ENCODE measurements at regions not wholly inside any gene's neighbourhood (a gene's known extent, or its start where the extent isn't known, plus 50 kb on each side); places are given as distances from the start of the nearest gene placed in this dataset.

GRCh38 chr6:71478834-71479541, 190.4 kb downstream of the OGFRL1 start:
- DNase-seq = peak in 2 of 3 donors; percentile 15 to 35
- ChIA-PET CTCF (no interaction called here), POLR2A (no interaction called here)
- H3K4me1 ChIP-seq (ENCODE audit: control extremely low read depth in 1 of 4, control insufficient read depth in 4 of 4, insufficient read depth in 4 of 4, low read length in 3 of 4) = peaks cover 0 to 12% (median 7%) of the 10 kb centered on the region in 4 experiments
- H3K4me3 ChIP-seq (ENCODE audit: control insufficient read depth in 1 of 7, extremely low read depth in 1 of 7, insufficient read depth in 4 of 7, low read depth in 2 of 7, low read length in 6 of 7) = peak overlapping the region in 1 of 7 experiments; percentile 7
- no peaks in the 10 kb centered on the region for H3K9me3 ChIP-seq (ENCODE audit: control extremely low read depth in 1 of 5, control insufficient read depth in 4 of 5, insufficient read depth in 2 of 5, low read depth in 1 of 5, low read length in 4 of 5)
- WGBS (ENCODE audit: insufficient coverage) = 50% methylated on average over 1 of the region's 2 CpGs
- no peaks in the 10 kb centered on the region for H3K27me3 ChIP-seq (replicated peaks in 2 of 5; ENCODE audit: control insufficient read depth in 4 of 5, insufficient read depth in 5 of 5, low read length in 4 of 5)
- H3K27ac ChIP-seq (ENCODE audit: insufficient read depth in 1 of 2, low read depth in 1 of 2, low read length in 2 of 2, poor library complexity in 1 of 2, severe bottlenecking in 2 of 2) = no peak overlapping the region
- no peaks in the 10 kb centered on the region for H3K36me3 ChIP-seq (ENCODE audit: control insufficient read depth in 4 of 4, insufficient read depth in 4 of 4, low read length in 3 of 4)

GRCh38 chr6:71480577-71480976, 192.0 kb downstream of the OGFRL1 start:
- no CpG with 5 or more reads among the region's 1 CpG for WGBS (ENCODE audit: insufficient coverage)
- H3K9me3 ChIP-seq (ENCODE audit: control extremely low read depth in 1 of 5, control insufficient read depth in 4 of 5, insufficient read depth in 2 of 5, low read depth in 1 of 5, low read length in 4 of 5) = no peaks in the 10 kb centered on the region
- POLR2A ChIA-PET = no interaction called here
- no peak for DNase-seq
- no peaks in the 10 kb centered on the region for H3K27me3 ChIP-seq (replicated peaks in 2 of 5; ENCODE audit: control insufficient read depth in 4 of 5, insufficient read depth in 5 of 5, low read length in 4 of 5)
- peaks cover 0 to 12% (median 7%) of the 10 kb centered on the region in 4 experiments for H3K4me1 ChIP-seq (ENCODE audit: control extremely low read depth in 1 of 4, control insufficient read depth in 4 of 4, insufficient read depth in 4 of 4, low read length in 3 of 4)
- no peak overlapping the region for H3K27ac ChIP-seq (ENCODE audit: insufficient read depth in 1 of 2, low read depth in 1 of 2, low read length in 2 of 2, poor library complexity in 1 of 2, severe bottlenecking in 2 of 2)
- H3K36me3 ChIP-seq (ENCODE audit: control insufficient read depth in 4 of 4, insufficient read depth in 4 of 4, low read length in 3 of 4) = no peaks in the 10 kb centered on the region
- CTCF ChIA-PET = no interaction called here
- no peak overlapping the region for H3K4me3 ChIP-seq (ENCODE audit: control insufficient read depth in 1 of 7, extremely low read depth in 1 of 7, insufficient read depth in 4 of 7, low read depth in 2 of 7, low read length in 6 of 7)

- Histone ChIP-seq H3K36me3 (ENCODE audit: control insufficient read depth in 4 of 4, insufficient read depth in 4 of 4, low read length in 3 of 4) (no peaks in the 10 kb centered on the region), H3K27me3 (replicated peaks in 2 of 5; ENCODE audit: control insufficient read depth in 4 of 5, insufficient read depth in 5 of 5, low read length in 4 of 5) (no peaks in the 10 kb centered on the region), H3K4me3 (ENCODE audit: control insufficient read depth in 1 of 7, extremely low read depth in 1 of 7, insufficient read depth in 4 of 7, low read depth in 2 of 7, low read length in 6 of 7) (no peak overlapping the region), H3K9me3 (ENCODE audit: control extremely low read depth in 1 of 5, control insufficient read depth in 4 of 5, insufficient read depth in 2 of 5, low read depth in 1 of 5, low read length in 4 of 5) (no peaks in the 10 kb centered on the region), H3K27ac (ENCODE audit: insufficient read depth in 1 of 2, low read depth in 1 of 2, low read length in 2 of 2, poor library complexity in 1 of 2, severe bottlenecking in 2 of 2) (no peak overlapping the region), H3K4me1 (ENCODE audit: control extremely low read depth in 1 of 4, control insufficient read depth in 4 of 4, insufficient read depth in 4 of 4, low read length in 3 of 4) (peaks cover 0 to 12% (median 7%) of the 10 kb centered on the region in 4 experiments)
- ChIA-PET POLR2A (no interaction called here), CTCF (no interaction called here)
- DNase-seq = no peak
- WGBS (ENCODE audit: insufficient coverage) = 80% methylated on average over 1 of the region's 1 CpG
Measured at GRCh38 chr6:71481011-71481410, 192.4 kb downstream of the OGFRL1 start.

- H3K27me3 ChIP-seq (replicated peaks in 2 of 5; ENCODE audit: control insufficient read depth in 4 of 5, insufficient read depth in 5 of 5, low read length in 4 of 5) = no peaks in the 10 kb centered on the region
- ChIA-PET POLR2A (no interaction called here), CTCF (no interaction called here)
- no peak for DNase-seq
- H3K9me3 ChIP-seq (ENCODE audit: control extremely low read depth in 1 of 5, control insufficient read depth in 4 of 5, insufficient read depth in 2 of 5, low read depth in 1 of 5, low read length in 4 of 5) = no peaks in the 10 kb centered on the region
- peaks cover 0 to 12% (median 7%) of the 10 kb centered on the region in 4 experiments for H3K4me1 ChIP-seq (ENCODE audit: control extremely low read depth in 1 of 4, control insufficient read depth in 4 of 4, insufficient read depth in 4 of 4, low read length in 3 of 4)
- no peak overlapping the region for H3K27ac ChIP-seq (ENCODE audit: insufficient read depth in 1 of 2, low read depth in 1 of 2, low read length in 2 of 2, poor library complexity in 1 of 2, severe bottlenecking in 2 of 2)
- no peaks in the 10 kb centered on the region for H3K36me3 ChIP-seq (ENCODE audit: control insufficient read depth in 4 of 4, insufficient read depth in 4 of 4, low read length in 3 of 4)
- no peak overlapping the region for H3K4me3 ChIP-seq (ENCODE audit: control insufficient read depth in 1 of 7, extremely low read depth in 1 of 7, insufficient read depth in 4 of 7, low read depth in 2 of 7, low read length in 6 of 7)
Measured at GRCh38 chr6:71481801-71482200, 193.2 kb downstream of the OGFRL1 start.

GRCh38 chr6:71482742-71483141, 194.1 kb downstream of the OGFRL1 start:
- Histone ChIP-seq H3K36me3 (ENCODE audit: control insufficient read depth in 4 of 4, insufficient read depth in 4 of 4, low read length in 3 of 4) (no peaks in the 10 kb centered on the region), H3K4me1 (ENCODE audit: control extremely low read depth in 1 of 4, control insufficient read depth in 4 of 4, insufficient read depth in 4 of 4, low read length in 3 of 4) (peaks cover 0 to 12% (median 7%) of the 10 kb centered on the region in 4 experiments), H3K27me3 (replicated peaks in 2 of 5; ENCODE audit: control insufficient read depth in 4 of 5, insufficient read depth in 5 of 5, low read length in 4 of 5) (no peaks in the 10 kb centered on the region), H3K9me3 (ENCODE audit: control extremely low read depth in 1 of 5, control insufficient read depth in 4 of 5, insufficient read depth in 2 of 5, low read depth in 1 of 5, low read length in 4 of 5) (no peaks in the 10 kb centered on the region), H3K4me3 (ENCODE audit: control insufficient read depth in 1 of 7, extremely low read depth in 1 of 7, insufficient read depth in 4 of 7, low read depth in 2 of 7, low read length in 6 of 7) (no peak overlapping the region), H3K27ac (ENCODE audit: insufficient read depth in 1 of 2, low read depth in 1 of 2, low read length in 2 of 2, poor library complexity in 1 of 2, severe bottlenecking in 2 of 2) (no peak overlapping the region)
- WGBS (ENCODE audit: insufficient coverage) = 100% methylated on average over 2 of the region's 2 CpGs
- POLR2A ChIA-PET = no interaction called here
- CTCF ChIA-PET = interaction anchor here (1.0 to 1.3 kb wide), 2 partner anchors 27 to 98 kb away, joined by 3 to 4 read pairs; no protein-coding TSS in a partner anchor
- DNase-seq = no peak

GRCh38 chr6:71486461-71486860, 197.8 kb downstream of the OGFRL1 start:
- ChIA-PET POLR2A (no interaction called here), CTCF (no interaction called here)
- Histone ChIP-seq H3K4me3 (ENCODE audit: control insufficient read depth in 1 of 7, extremely low read depth in 1 of 7, insufficient read depth in 4 of 7, low read depth in 2 of 7, low read length in 6 of 7) (no peak overlapping the region), H3K36me3 (ENCODE audit: control insufficient read depth in 4 of 4, insufficient read depth in 4 of 4, low read length in 3 of 4) (no peaks in the 10 kb centered on the region), H3K9me3 (ENCODE audit: control extremely low read depth in 1 of 5, control insufficient read depth in 4 of 5, insufficient read depth in 2 of 5, low read depth in 1 of 5, low read length in 4 of 5) (no peaks in the 10 kb centered on the region), H3K27ac (ENCODE audit: insufficient read depth in 1 of 2, low read depth in 1 of 2, low read length in 2 of 2, poor library complexity in 1 of 2, severe bottlenecking in 2 of 2) (no peak overlapping the region), H3K4me1 (ENCODE audit: control extremely low read depth in 1 of 4, control insufficient read depth in 4 of 4, insufficient read depth in 4 of 4, low read length in 3 of 4) (peaks cover 0 to 14% (median 3%) of the 10 kb centered on the region in 4 experiments), H3K27me3 (replicated peaks in 2 of 5; ENCODE audit: control insufficient read depth in 4 of 5, insufficient read depth in 5 of 5, low read length in 4 of 5) (no peaks in the 10 kb centered on the region)
- peak in 2 of 3 donors; percentile 21 to 37 for DNase-seq
- WGBS (ENCODE audit: insufficient coverage) = 84% methylated on average over 2 of the region's 2 CpGs

GRCh38 chr6:71488186-71488585, 199.6 kb downstream of the OGFRL1 start:
- H3K36me3 ChIP-seq (ENCODE audit: control insufficient read depth in 4 of 4, insufficient read depth in 4 of 4, low read length in 3 of 4) = no peaks in the 10 kb centered on the region
- ChIA-PET CTCF (interaction anchor here (0.7 to 1.8 kb wide), 3 partner anchors 21 to 74 kb away, joined by 3 to 4 read pairs (median 3); no protein-coding TSS in a partner anchor), POLR2A (no interaction called here)
- no peak overlapping the region for H3K4me3 ChIP-seq (ENCODE audit: control insufficient read depth in 1 of 7, extremely low read depth in 1 of 7, insufficient read depth in 4 of 7, low read depth in 2 of 7, low read length in 6 of 7)
- H3K4me1 ChIP-seq (ENCODE audit: control extremely low read depth in 1 of 4, control insufficient read depth in 4 of 4, insufficient read depth in 4 of 4, low read length in 3 of 4) = peaks cover 0 to 14% (median 3%) of the 10 kb centered on the region in 4 experiments
- 7% methylated on average over 4 of the region's 4 CpGs for WGBS (ENCODE audit: insufficient coverage)
- peak in 2 of 3 donors; percentile 58 to 76 for DNase-seq
- H3K27me3 ChIP-seq (replicated peaks in 2 of 5; ENCODE audit: control insufficient read depth in 4 of 5, insufficient read depth in 5 of 5, low read length in 4 of 5) = no peaks in the 10 kb centered on the region
- no peaks in the 10 kb centered on the region for H3K9me3 ChIP-seq (ENCODE audit: control extremely low read depth in 1 of 5, control insufficient read depth in 4 of 5, insufficient read depth in 2 of 5, low read depth in 1 of 5, low read length in 4 of 5)
- H3K27ac ChIP-seq (ENCODE audit: insufficient read depth in 1 of 2, low read depth in 1 of 2, low read length in 2 of 2, poor library complexity in 1 of 2, severe bottlenecking in 2 of 2) = no peak overlapping the region
